Stimulated activated naive CD8-positive, alpha-beta T cell treated with anti-CD3 and anti-CD28 coated beads, Interleukin-15, Interleukin-2, amounts not matched to agents 100 ng/mL and 50 ng/mL, for 24 hours (primary cell): ENCODE measurements at regions not wholly inside any gene's neighbourhood (a gene's known extent, or its start where the extent isn't known, plus 50 kb on each side); places are given as distances from the start of the nearest gene placed in this dataset.
"Not testable (repeated sequence)": the region's sequence is repeated elsewhere in the genome, so short reads cannot be mapped to it uniquely, and the experiment has no call there.

Experiments
- H3K27ac Mint-ChIP-seq: one replicate; pipeline ENCODE4 v1.8.0; 2021; ENCODE audit warnings: mild to moderate bottlenecking, mixed read lengths
- H3K27me3 Mint-ChIP-seq: one replicate; pipeline ENCODE4 v1.8.0; 2021; ENCODE audit warnings: mixed read lengths
- H3K36me3 Mint-ChIP-seq: one replicate; pipeline ENCODE4 v1.8.0; 2021; ENCODE audit warnings: low read depth, mixed read lengths
- H3K4me1 Mint-ChIP-seq: one replicate; pipeline ENCODE4 v1.8.0; 2021; ENCODE audit warnings: low read depth, mixed read lengths
- H3K4me3 Mint-ChIP-seq: one replicate; pipeline ENCODE4 v1.8.0; 2021; ENCODE audit warnings: mild to moderate bottlenecking, mixed read lengths
- H3K9me3 Mint-ChIP-seq: one replicate; pipeline ENCODE4 v1.8.0; 2021; ENCODE audit warnings: mixed read lengths

- H3K27me3 Mint-ChIP-seq = no peaks in the 10 kb centered on the region
Observed at GRCh38 chr9:16043756-16044578, 491.1 kb downstream of the CCDC171 start.

GRCh38 chr9:16044579-16044881, 491.7 kb downstream of the CCDC171 start:
- H3K4me3 Mint-ChIP-seq = no peak overlapping the region
- H3K36me3 Mint-ChIP-seq = no peaks in the 10 kb centered on the region
- peaks cover 4% of the 10 kb centered on the region for H3K4me1 Mint-ChIP-seq
- no peaks in the 10 kb centered on the region for H3K27me3 Mint-ChIP-seq
- no peak overlapping the region for H3K27ac Mint-ChIP-seq
- H3K9me3 Mint-ChIP-seq = no peaks in the 10 kb centered on the region

More at GRCh38 chr9:16043756-16044578, 491.1 kb downstream of the CCDC171 start:
- Mint-ChIP-seq H3K9me3 (no peaks in the 10 kb centered on the region), H3K4me1 (peaks cover 8% of the 10 kb centered on the region), H3K4me3 (no peak overlapping the region), H3K27ac (no peak overlapping the region), H3K36me3 (no peaks in the 10 kb centered on the region)

- Mint-ChIP-seq H3K4me1 (no peaks in the 10 kb centered on the region), H3K27me3 (no peaks in the 10 kb centered on the region), H3K36me3 (no peaks in the 10 kb centered on the region), H3K27ac (no peak overlapping the region), H3K9me3 (no peaks in the 10 kb centered on the region), H3K4me3 (no peak overlapping the region)
Observed at GRCh38 chr9:16045651-16046280, 492.9 kb downstream of the CCDC171 start.

- H3K9me3 Mint-ChIP-seq = no peaks in the 10 kb centered on the region
- H3K27me3 Mint-ChIP-seq = no peaks in the 10 kb centered on the region
Observed at GRCh38 chr9:16046713-16047112, 493.9 kb downstream of the CCDC171 start.

GRCh38 chr9:16048129-16048528, 495.3 kb downstream of the CCDC171 start:
- Mint-ChIP-seq H3K9me3 (no peaks in the 10 kb centered on the region), H3K4me1 (no peaks in the 10 kb centered on the region), H3K27me3 (no peaks in the 10 kb centered on the region), H3K36me3 (no peaks in the 10 kb centered on the region), H3K27ac (no peak overlapping the region), H3K4me3 (no peak overlapping the region)

More at GRCh38 chr9:16046713-16047112, 493.9 kb downstream of the CCDC171 start:
- H3K36me3 Mint-ChIP-seq = no peaks in the 10 kb centered on the region
- H3K4me1 Mint-ChIP-seq = no peaks in the 10 kb centered on the region
- no peak overlapping the region for H3K27ac Mint-ChIP-seq
- no peak overlapping the region for H3K4me3 Mint-ChIP-seq

GRCh38 chr9:16052146-16052545, 499.3 kb downstream of the CCDC171 start:
- peaks cover 4% of the 10 kb centered on the region for H3K4me1 Mint-ChIP-seq
- no peak overlapping the region for H3K27ac Mint-ChIP-seq
- no peaks in the 10 kb centered on the region for H3K27me3 Mint-ChIP-seq
- H3K36me3 Mint-ChIP-seq = no peaks in the 10 kb centered on the region
- no peak overlapping the region for H3K4me3 Mint-ChIP-seq
- no peaks in the 10 kb centered on the region for H3K9me3 Mint-ChIP-seq

- no peak overlapping the region for H3K4me3 Mint-ChIP-seq
- no peak overlapping the region for H3K27ac Mint-ChIP-seq
- no peaks in the 10 kb centered on the region for H3K27me3 Mint-ChIP-seq
- H3K9me3 Mint-ChIP-seq = no peaks in the 10 kb centered on the region
- H3K36me3 Mint-ChIP-seq = no peaks in the 10 kb centered on the region
- peaks cover 12% of the 10 kb centered on the region for H3K4me1 Mint-ChIP-seq
Observed at GRCh38 chr9:16052757-16053530, 500.1 kb downstream of the CCDC171 start.

- Mint-ChIP-seq H3K4me3 (no peak overlapping the region), H3K9me3 (no peaks in the 10 kb centered on the region), H3K27ac (peak overlapping the region; percentile 89), H3K4me1 (peaks cover 50% of the 10 kb centered on the region), H3K27me3 (no peaks in the 10 kb centered on the region), H3K36me3 (peaks cover 5% of the 10 kb centered on the region)
Observed at GRCh38 chr9:16057541-16057940, 504.7 kb downstream of the CCDC171 start.

- Mint-ChIP-seq H3K27ac (peak overlapping the region; percentile 89), H3K4me1 (peaks cover 56% of the 10 kb centered on the region), H3K27me3 (no peaks in the 10 kb centered on the region), H3K36me3 (peaks cover 5% of the 10 kb centered on the region), H3K9me3 (no peaks in the 10 kb centered on the region), H3K4me3 (peak overlapping the region; percentile 47)
Observed at GRCh38 chr9:16058131-16058549, 505.3 kb downstream of the CCDC171 start.

GRCh38 chr9:16060436-16061129, 507.7 kb downstream of the CCDC171 start:
- peaks cover 6% of the 10 kb centered on the region for H3K9me3 Mint-ChIP-seq
- no peaks in the 10 kb centered on the region for H3K27me3 Mint-ChIP-seq
- H3K36me3 Mint-ChIP-seq = peaks cover 5% of the 10 kb centered on the region
- peak overlapping the region; percentile 95 for H3K27ac Mint-ChIP-seq
- H3K4me3 Mint-ChIP-seq = peak overlapping the region; percentile 17
- peaks cover 66% of the 10 kb centered on the region for H3K4me1 Mint-ChIP-seq

- Mint-ChIP-seq H3K4me3 (no peak overlapping the region), H3K9me3 (peaks cover 6% of the 10 kb centered on the region), H3K4me1 (peaks cover 57% of the 10 kb centered on the region), H3K36me3 (peaks cover 5% of the 10 kb centered on the region), H3K27ac (peak overlapping the region; percentile 58), H3K27me3 (no peaks in the 10 kb centered on the region)
Observed at GRCh38 chr9:16062542-16063240, 509.8 kb downstream of the CCDC171 start.

- H3K9me3 Mint-ChIP-seq = peaks cover 6% of the 10 kb centered on the region
- H3K27ac Mint-ChIP-seq = peak overlapping the region; percentile 58
- no peak overlapping the region for H3K4me3 Mint-ChIP-seq
- no peaks in the 10 kb centered on the region for H3K27me3 Mint-ChIP-seq
- peaks cover 5% of the 10 kb centered on the region for H3K36me3 Mint-ChIP-seq
- H3K4me1 Mint-ChIP-seq = peaks cover 51% of the 10 kb centered on the region
Observed at GRCh38 chr9:16063241-16063591, 510.4 kb downstream of the CCDC171 start.

- peaks cover 6% of the 10 kb centered on the region for H3K9me3 Mint-ChIP-seq
- H3K4me3 Mint-ChIP-seq = no peak overlapping the region
- peaks cover 38% of the 10 kb centered on the region for H3K4me1 Mint-ChIP-seq
- H3K27ac Mint-ChIP-seq = no peak overlapping the region
- no peaks in the 10 kb centered on the region for H3K27me3 Mint-ChIP-seq
- peaks cover 5% of the 10 kb centered on the region for H3K36me3 Mint-ChIP-seq
Observed at GRCh38 chr9:16064771-16065170, 511.9 kb downstream of the CCDC171 start.

GRCh38 chr9:16066201-16066600, 513.4 kb downstream of the CCDC171 start:
- not testable (repeated sequence) for H3K27me3 Mint-ChIP-seq, H3K9me3 Mint-ChIP-seq, H3K4me3 Mint-ChIP-seq, H3K27ac Mint-ChIP-seq, H3K36me3 Mint-ChIP-seq
- H3K4me1 Mint-ChIP-seq = peaks cover 24% of the 10 kb centered on the region
